ENCODE measurements at regions not wholly inside any gene's neighbourhood (a gene's known extent, or its start where the extent isn't known, plus 50 kb on each side); places are given as distances from the start of the nearest gene placed in this dataset.

DNA sequence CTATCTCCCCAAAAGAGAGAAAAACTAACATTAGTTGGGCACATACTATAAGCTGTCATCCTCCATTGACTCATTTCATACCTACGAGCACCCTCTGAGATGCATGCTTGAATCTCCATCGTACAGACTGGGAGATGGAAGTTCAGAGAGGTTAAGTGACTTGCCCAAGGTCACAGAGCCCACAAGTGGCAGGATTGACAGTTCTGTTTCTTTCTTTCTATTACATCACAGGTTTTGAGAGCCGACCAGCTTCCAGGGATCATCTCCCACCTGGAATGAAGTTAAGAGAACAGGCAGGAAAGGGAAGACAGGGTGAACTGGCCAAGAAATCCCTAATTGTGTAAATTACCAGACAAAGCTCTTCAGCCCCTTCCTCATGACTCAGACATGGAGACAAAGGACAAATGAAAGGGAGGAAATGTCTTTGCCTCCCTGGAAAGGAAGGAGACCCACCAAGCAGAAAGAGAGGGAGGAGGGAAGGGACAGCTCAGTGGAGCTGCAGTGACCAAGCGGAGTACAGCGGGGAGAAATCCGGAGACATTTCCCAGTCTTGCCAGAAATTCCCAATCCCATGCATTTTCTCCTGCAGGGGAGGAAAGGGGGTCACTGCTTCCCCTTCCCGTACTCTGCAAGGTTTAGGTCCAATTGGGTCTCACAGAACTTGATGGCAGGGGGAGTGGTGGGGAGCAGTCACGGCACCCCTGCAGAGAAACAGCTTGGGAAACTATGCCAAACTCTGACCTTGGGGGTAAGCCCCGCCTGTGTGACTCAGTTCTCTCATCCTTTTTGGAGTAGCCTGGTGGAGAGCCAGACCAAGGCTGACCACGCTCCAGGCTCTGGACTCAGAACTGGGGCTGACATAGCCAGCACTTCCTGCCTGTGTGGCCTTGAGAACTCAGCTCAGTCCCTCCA lies 154.3 kb downstream of the ANKRD60 start:
- TF ChIP-seq NRF1 (conservative IDR thresholded peaks at IDR 0.05; ENCODE audit: low read depth, low read length) (no peak), POLR2AphosphoS5 (IDR thresholded peaks at IDR 0.05; ENCODE audit: low read length) (no peak), TAF1 (IDR thresholded peaks at IDR 0.05; ENCODE audit: borderline replicate concordance, low read depth, low read length) (no peak), TARDBP (IDR thresholded peaks at IDR 0.05; ENCODE audit: borderline replicate concordance) (no peak)

Measured in GM12878 (cell line).